Hepatocyte (in vitro differentiated cells): ENCODE measurements at regions not wholly inside any gene's neighbourhood (a gene's known extent, or its start where the extent isn't known, plus 50 kb on each side); places are given as distances from the start of the nearest gene placed in this dataset.

Source experiments
- DNase-seq: peaks from one replicate; pipeline ENCODE4 v3.0.0-alpha.2; 2016; ENCODE audit warnings: low spot score
- H2AFZ ChIP-seq: fragments of 200-600 bp; sonication (generic); 2 replicates; pipeline ENCODE4 v1.6.0; 2016; ENCODE audit warnings: antibody characterized with exemption, mild to moderate bottlenecking
- H3K27ac ChIP-seq: fragments of 200-600 bp; sonication (generic); 2 replicates; pipeline ENCODE4 v1.5.1; 2016; ENCODE audit warnings: mild to moderate bottlenecking
- H3K27me3 ChIP-seq: fragments of 200-600 bp; sonication (generic); 2 replicates; pipeline ENCODE4 v1.6.1; 2016
- H3K36me3 ChIP-seq: fragments of 200-600 bp; sonication (generic); replicated peaks from 2 replicates; pipeline ENCODE4 v1.5.1; 2016; ENCODE audit warnings: low read depth; ENCODE audit not compliant: insufficient read depth
- H3K4me1 ChIP-seq: fragments of 200-600 bp; sonication (generic); 2 replicates; pipeline ENCODE4 v1.5.1; 2016; ENCODE audit warnings: mild to moderate bottlenecking, moderate library complexity; ENCODE audit not compliant: insufficient read depth
- H3K4me2 ChIP-seq: fragments of 200-600 bp; sonication (generic); 2 replicates; pipeline ENCODE4 v1.6.0; 2016
- H3K4me3 ChIP-seq: fragments of 200-600 bp; sonication (generic); 2 replicates; pipeline ENCODE4 v1.5.1; 2016; ENCODE audit warnings: mild to moderate bottlenecking
- H3K79me2 ChIP-seq: fragments of 200-600 bp; sonication (generic); 2 replicates; pipeline ENCODE4 v1.6.0; 2017; ENCODE audit warnings: mild to moderate bottlenecking
- H3K9me2 ChIP-seq: fragments of 200-600 bp; sonication (generic); replicated peaks from 2 replicates; pipeline ENCODE4 v1.6.0; 2017; ENCODE audit warnings: mild to moderate bottlenecking; ENCODE audit not compliant: insufficient read depth
- H3K9me3 ChIP-seq: fragments of 200-600 bp; sonication (generic); 2 replicates; pipeline ENCODE4 v1.5.1; 2016; ENCODE audit warnings: low read depth, mild to moderate bottlenecking
- H4K20me1 ChIP-seq: fragments of 200-600 bp; sonication (generic); 2 replicates; pipeline ENCODE4 v1.6.0; 2016; ENCODE audit warnings: mild to moderate bottlenecking; ENCODE audit not compliant: insufficient read depth, poor library complexity, severe bottlenecking
- CTCF ChIP-seq: fragments of 200-600 bp; sonication (generic); IDR thresholded peaks from 2 replicates; pipeline ENCODE4 v1.5.1; 2016; ENCODE audit warnings: antibody characterized with exemption, mild to moderate bottlenecking; ENCODE audit not compliant: poor library complexity
- EZH2 ChIP-seq: fragments of 200-600 bp; sonication (generic); IDR thresholded peaks from 2 replicates; pipeline ENCODE4 v1.6.1; 2016; ENCODE audit warnings: antibody characterized with exemption, mild to moderate bottlenecking, borderline replicate concordance
- EZH2phosphoT487 ChIP-seq: fragments of 200-600 bp; sonication (generic); IDR thresholded peaks from one replicate; pipeline ENCODE4 v1.6.1; 2018; ENCODE audit warnings: antibody characterized with exemption, mild to moderate bottlenecking, low read depth, moderate library complexity; ENCODE audit not compliant: unreplicated experiment, severe bottlenecking
- WGBS: methylation state at CpG from one replicate; pipeline ENCODE4 v1.1.6; 2016; ENCODE audit warnings: low lambda C conversion rate; ENCODE audit errors: missing lambda C conversion rate; 5-methylcytosine and 5-hydroxymethylcytosine counted together

GRCh38 chr2:20148426-20148922, 76.5 kb downstream of the SDC1 start:
- H3K27ac ChIP-seq, result peak overlapping the region; percentile 55
- no peaks in the 10 kb centered on the region for H3K79me2 ChIP-seq
- H3K4me3 ChIP-seq, result no peak overlapping the region
- WGBS, result 36% methylated on average over 5 of the region's 5 CpGs
- no peaks in the 10 kb centered on the region for H3K9me2 ChIP-seq
- no peaks in the 10 kb centered on the region for H4K20me1 ChIP-seq
- H3K4me2 ChIP-seq, result no peak overlapping the region
- H3K27me3 ChIP-seq, result no peaks in the 10 kb centered on the region
- TF ChIP-seq CTCF, result no peak
- no peak for DNase-seq
- no peaks in the 10 kb centered on the region for H3K36me3 ChIP-seq
- H2AFZ ChIP-seq, result no peak overlapping the region
- peaks cover 10% of the 10 kb centered on the region for H3K4me1 ChIP-seq
- no peaks in the 10 kb centered on the region for H3K9me3 ChIP-seq

- Histone ChIP-seq H3K9me3 (no peaks in the 10 kb centered on the region), H2AFZ (no peak overlapping the region), H3K79me2 (no peaks in the 10 kb centered on the region), H3K4me2 (no peak overlapping the region), H3K27ac (no peak overlapping the region), H4K20me1 (no peaks in the 10 kb centered on the region), H3K4me3 (no peak overlapping the region), H3K36me3 (no peaks in the 10 kb centered on the region), H3K9me2 (no peaks in the 10 kb centered on the region), H3K4me1 (peaks cover 10% of the 10 kb centered on the region), H3K27me3 (no peaks in the 10 kb centered on the region)
- WGBS, result 94% methylated on average over 3 of the region's 3 CpGs
- no peak for DNase-seq
- no peak for TF ChIP-seq CTCF
- no peak for TF ChIP-seq EZH2phosphoT487
- no peak for TF ChIP-seq EZH2
Observed at GRCh38 chr2:20147351-20147750, 77.6 kb downstream of the SDC1 start.

GRCh38 chr2:20146401-20146800, 78.5 kb downstream of the SDC1 start:
- WGBS, result 69% methylated on average over 2 of the region's 2 CpGs

More at GRCh38 chr2:20146401-20146800, 78.5 kb downstream of the SDC1 start:
- Histone ChIP-seq H3K4me1 (peaks cover 10% of the 10 kb centered on the region), H3K9me2 (no peaks in the 10 kb centered on the region), H3K4me2 (no peak overlapping the region), H4K20me1 (no peaks in the 10 kb centered on the region), H3K79me2 (no peaks in the 10 kb centered on the region), H3K27me3 (no peaks in the 10 kb centered on the region), H3K36me3 (no peaks in the 10 kb centered on the region), H3K27ac (no peak overlapping the region), H3K4me3 (no peak overlapping the region), H3K9me3 (no peaks in the 10 kb centered on the region), H2AFZ (no peak overlapping the region)
- no peak for DNase-seq
- no peak for TF ChIP-seq EZH2
- no peak for TF ChIP-seq CTCF
